NB4 (cell line): ENCODE measurements at regions not wholly inside any gene's neighbourhood (a gene's known extent, or its start where the extent isn't known, plus 50 kb on each side); places are given as distances from the start of the nearest gene placed in this dataset.
A peak's percentile ranks its signal among the peaks of the same experiment; 100 is the strongest.

ENCODE experiments used
- CTCF ChIP-seq: IDR thresholded peaks from one replicate; pipeline ENCODE4 v1.5.1; 2012; ENCODE audit warnings: low read depth, low read length
- MYC ChIP-seq: IDR thresholded peaks from 2 replicates; pipeline ENCODE4 v1.6.1; 2011; ENCODE audit warnings: low read depth, low read length
- POLR2A ChIP-seq: IDR thresholded peaks from 2 replicates; pipeline ENCODE4 v1.6.1; 2011; ENCODE audit warnings: mild to moderate bottlenecking; ENCODE audit not compliant: insufficient read length; ENCODE audit errors: extremely low read depth
- TF ChIP-seq, protein P1 (sequence below): IDR thresholded peaks from 2 replicates; pipeline ENCODE4 v1.6.1; 2011; ENCODE audit warnings: low read depth, low read length

- TF ChIP-seq CTCF = no peak
- TF ChIP-seq POLR2A = no peak
- TF ChIP-seq, protein P1, sequence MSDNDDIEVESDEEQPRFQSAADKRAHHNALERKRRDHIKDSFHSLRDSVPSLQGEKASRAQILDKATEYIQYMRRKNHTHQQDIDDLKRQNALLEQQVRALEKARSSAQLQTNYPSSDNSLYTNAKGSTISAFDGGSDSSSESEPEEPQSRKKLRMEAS = peak; percentile 89
- peak; percentile 63; the same call in 1 of the 2 replicates for TF ChIP-seq MYC
Observed at GRCh38 chr4:82223715-82224114, 150.1 kb downstream of the HNRNPD start.
